SW 1271 (cell line): ENCODE measurements at regions not wholly inside any gene's neighbourhood (a gene's known extent, or its start where the extent isn't known, plus 50 kb on each side); places are given as distances from the start of the nearest gene placed in this dataset.
A peak's percentile ranks its signal among the peaks of the same experiment; 100 is the strongest.
"Not testable (repeated sequence)": the region's sequence is repeated elsewhere in the genome, so short reads cannot be mapped to it uniquely, and the experiment has no call there.

Source experiments
- DNase-seq, 2 experiments: peaks; one replicate each; lab custom pipeline; 2025; lab: John Stamatoyannopoulos, UW

DNA sequence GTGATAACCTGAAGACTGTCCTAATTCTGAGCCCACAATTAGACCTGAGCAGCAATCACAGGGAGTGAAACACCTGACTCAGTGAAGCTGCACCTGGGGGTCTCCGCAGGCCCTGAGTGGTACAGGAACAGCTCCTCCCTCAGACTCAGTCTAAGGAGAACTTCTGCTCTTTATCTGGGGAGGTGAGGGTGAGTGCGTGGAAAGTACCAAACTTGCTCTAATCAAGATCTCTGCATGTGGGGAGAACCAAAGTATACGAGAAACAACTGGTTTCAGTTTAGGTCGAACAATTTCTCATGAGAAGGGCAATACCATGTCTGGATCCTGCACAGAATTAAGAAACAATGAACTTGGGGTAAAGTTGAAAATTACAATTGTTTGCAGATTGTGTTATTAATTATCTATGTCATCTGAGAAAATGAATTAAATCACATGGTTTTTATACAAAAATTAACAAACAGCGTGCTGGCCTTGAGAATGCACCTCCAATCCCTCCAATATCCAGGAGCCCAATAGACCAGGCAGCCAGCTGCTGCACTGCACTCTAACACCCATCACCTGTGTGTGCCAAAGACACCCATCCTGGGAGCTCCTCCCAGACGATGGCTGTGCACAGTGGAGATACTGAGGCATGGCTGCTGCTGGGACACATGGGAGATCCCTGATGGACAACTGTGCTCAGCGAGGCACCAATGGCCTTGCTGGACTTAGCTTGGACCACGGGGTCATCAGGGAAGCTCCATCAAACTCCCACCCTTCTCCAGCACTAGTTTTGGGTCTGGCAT is 828.8 kb downstream of the TMEM121 start:
- not testable (repeated sequence) for DNase-seq

DNA sequence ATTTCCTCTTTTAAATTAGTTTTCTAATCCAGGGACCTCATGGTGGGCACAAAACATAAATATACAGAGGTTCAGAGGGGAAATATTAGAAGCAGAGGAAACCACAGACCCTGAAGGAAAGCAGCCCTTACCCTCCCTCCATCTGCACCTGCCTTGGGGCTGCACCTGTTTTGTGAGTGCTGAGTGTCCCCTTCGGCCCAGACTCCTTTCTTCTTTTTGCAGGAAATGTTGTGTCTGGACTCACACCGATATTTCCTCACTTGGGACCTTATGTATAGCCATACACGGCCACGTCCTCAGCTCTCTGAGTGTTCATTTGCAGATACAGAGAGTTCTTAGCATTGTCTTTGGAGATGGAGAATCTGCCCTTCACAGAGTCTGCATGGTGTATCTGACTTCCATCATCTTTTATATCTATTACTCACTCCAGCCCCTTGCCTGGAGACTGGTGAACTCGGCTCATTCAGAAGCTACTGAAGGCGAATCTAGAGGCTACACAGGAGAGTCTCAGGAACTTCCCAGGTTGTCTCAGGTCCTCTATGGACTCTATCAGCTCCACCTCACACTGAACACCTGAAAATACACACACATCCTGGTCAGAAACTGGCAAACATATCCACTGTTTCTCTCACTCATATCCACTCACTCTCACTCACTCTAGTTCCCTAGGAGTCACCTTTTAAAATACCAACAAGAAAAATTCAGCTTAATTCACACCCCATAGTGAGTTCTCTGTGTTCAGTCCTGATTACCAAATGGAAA is 829.7 kb downstream of the TMEM121 start:
- not testable (repeated sequence) for DNase-seq

- not testable (repeated sequence) for DNase-seq
These were observed 830.2 kb downstream of the TMEM121 start for GRCh38 chr14:106356643-106356930.

DNA sequence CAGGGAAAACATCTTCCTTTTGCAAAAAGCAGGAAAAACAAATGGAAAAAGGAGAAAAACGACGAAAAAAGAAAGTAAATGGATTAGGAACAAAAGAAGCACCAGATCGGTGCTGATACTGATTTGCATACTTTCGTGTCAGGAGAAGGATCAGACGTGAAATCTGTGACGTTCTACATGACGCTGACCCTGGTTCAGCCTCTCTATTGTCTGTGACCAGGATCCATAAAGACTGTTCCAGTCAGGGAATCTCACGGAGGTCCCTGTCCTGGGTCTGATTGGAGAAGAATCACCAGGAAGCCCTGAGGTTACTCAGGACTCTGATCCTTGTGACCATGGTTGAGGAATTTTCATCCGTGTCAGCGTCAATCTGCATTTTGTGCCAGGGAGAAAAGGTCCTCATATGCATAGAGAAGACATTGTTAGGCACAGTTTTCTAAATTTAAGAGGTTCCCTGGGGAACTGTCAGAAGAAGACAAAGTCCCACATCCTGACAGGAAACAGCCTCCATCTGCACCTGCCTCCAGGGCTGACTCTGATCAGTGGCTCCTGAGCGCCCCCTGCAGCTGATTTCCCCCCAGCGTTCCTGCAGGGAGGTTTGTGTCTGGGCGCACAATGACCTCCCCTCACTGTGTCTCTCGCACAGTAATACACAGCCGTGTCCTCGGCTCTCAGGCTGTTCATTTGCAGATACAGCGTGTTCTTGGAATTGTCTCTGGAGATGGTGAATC is 832.9 kb downstream of the TMEM121 start:
- DNase-seq, result not testable (repeated sequence)

- DNase-seq, result not testable (repeated sequence)
These were observed 839.0 kb downstream of the TMEM121 start for GRCh38 chr14:106365371-106365770.

- DNase-seq, result not testable (repeated sequence)
These were observed 839.5 kb downstream of the TMEM121 start for GRCh38 chr14:106365894-106366293.

- not testable (repeated sequence) for DNase-seq
These were observed 840.6 kb downstream of the TMEM121 start for GRCh38 chr14:106366971-106367370.

DNA sequence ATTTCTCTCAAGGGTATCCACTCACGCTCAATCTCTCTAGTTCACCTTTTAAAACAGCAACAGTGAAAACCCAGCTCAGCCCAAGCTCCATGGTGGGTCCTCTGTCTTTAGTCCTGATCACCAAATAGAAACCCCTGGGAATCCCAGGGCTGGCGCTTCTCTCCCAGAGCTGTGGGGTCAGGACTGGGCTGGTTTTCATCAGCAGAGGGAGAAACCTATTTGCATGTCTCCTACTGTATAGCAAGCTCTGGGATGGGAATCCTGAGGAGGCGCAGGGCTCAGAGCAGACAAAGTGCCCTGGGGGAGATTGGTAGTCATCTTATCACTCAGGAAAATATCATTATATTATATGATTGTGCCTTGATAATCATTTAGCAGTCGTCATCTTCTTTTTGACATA is 843.1 kb downstream of the TMEM121 start:
- not testable (repeated sequence) for DNase-seq

DNA sequence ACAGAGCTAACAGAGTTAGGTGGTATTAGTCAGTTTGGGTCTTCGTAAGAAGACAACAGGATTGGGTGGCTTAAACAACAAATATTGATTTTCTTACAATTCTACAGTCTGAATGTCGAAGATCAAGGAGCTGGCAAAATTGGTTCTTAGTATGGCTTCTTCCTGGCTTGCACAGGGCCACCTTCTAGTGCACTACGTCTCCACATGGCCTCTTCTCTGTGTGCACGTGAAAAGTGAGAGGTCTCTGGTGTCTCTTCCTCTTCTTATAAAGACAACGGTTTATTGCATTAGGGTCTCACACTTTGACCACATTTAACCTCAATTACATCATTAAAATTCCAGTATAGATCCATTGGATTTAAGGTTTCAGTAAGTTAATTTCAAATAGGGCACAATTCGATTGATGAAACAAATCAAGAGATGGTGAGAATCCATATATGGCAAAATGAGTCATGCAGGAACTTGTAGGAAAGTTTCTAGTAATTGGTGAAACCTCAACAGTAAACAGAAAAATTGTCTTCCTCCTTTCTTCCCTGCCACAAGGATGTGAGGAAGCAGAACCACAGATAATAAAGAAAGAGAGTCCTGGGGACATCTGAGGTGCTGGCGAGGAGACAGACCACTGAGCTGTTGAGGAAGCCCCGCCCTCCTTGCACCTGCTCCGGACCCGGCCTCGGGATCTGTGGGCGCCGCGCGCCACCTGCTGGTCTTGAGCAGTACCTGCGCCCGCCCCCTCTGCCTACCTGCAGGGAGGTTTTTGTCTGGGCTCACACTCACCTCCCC is 846.7 kb downstream of the TMEM121 start:
- peak in 1 of 2 experiments; percentile 30 for DNase-seq

- not testable (repeated sequence) for DNase-seq
These were observed 847.3 kb downstream of the TMEM121 start for GRCh38 chr14:106373653-106374110.

GRCh38 chr14:106377432-106377831 is 851.0 kb downstream of the TMEM121 start:
- DNase-seq, result no peak

DNA sequence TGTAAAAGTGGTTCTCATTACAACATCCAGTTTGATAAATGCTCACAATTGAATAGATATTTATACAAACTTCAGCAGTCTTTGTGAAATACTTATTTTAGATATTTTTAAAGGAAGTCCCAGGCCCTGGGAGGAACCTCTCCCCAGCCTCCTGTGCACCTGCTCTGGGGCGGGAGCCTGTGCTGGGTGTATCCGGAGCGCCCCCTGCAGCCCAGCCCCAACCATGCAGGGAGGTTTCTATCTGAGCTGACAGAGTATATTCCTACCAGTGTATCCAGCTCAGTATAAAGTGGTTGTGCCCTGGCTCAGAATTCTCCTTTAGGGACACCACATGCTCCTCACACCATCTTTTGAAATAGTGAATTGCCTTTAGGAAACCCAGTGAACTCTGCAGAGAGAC is 851.8 kb downstream of the TMEM121 start:
- DNase-seq, result no peak

DNA sequence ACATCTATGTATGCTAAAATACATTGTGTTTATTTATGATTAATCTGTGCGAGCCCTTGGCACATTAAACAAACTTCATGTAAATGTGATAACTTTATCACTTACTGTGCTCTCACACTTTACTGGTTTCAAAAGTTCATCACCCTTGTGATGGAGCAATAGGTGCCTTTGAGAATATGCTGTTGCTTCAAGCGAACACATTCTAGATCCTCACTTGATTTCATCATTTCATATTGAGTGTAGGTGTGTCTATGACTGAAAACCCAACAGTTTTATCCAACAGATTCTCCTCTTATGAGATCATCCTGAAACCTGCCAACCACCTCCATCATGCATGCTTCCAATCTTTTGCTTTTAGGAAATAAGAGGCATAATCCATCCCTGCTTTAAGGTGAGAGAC is 854.4 kb downstream of the TMEM121 start:
- no peak for DNase-seq

DNA sequence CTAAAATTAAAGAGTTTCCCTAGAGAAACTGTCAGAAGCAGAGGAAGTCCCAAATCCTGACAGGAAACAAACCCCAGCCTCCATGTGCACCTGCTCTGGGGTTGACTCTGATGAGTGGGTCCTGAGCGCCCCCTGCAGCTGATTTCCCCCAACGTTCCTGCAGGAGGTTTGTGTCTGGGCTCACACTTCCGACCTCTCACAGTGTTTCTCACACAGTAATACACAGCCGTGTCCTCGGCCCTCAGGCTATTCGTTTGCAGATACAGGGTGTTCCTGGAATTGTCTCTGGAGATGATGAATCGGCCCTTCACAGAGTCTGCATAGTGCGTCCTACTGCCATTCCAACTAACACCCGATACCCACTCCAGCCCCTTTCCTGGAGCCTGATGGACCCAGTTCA is 862.8 kb downstream of the TMEM121 start:
- DNase-seq, result not testable (repeated sequence)

GRCh38 chr14:106390401-106390800 is 864.0 kb downstream of the TMEM121 start:
- no peak for DNase-seq

DNA sequence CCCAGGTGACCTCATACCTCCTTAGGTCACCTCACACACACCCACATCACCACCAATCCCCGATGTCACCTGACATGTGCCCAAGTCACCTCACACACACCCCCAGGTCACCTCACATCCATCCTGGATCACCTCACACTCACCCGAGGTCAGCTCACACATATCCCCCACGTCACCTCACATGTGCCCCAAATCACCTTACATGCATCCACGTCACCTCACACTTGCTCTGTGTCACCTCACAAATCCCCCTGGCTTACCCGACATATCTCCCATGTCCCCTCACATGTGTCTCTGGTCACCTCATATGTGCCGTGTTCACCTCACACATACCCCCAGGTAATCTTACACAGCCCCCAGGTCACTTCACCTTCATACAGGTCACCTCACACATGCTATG is 864.6 kb downstream of the TMEM121 start:
- DNase-seq, result no peak

- DNase-seq, result no peak
These were observed 867.4 kb downstream of the TMEM121 start for GRCh38 chr14:106393742-106394141.

GRCh38 chr14:106395456-106396050 is 869.2 kb downstream of the TMEM121 start:
- no peak for DNase-seq

DNA sequence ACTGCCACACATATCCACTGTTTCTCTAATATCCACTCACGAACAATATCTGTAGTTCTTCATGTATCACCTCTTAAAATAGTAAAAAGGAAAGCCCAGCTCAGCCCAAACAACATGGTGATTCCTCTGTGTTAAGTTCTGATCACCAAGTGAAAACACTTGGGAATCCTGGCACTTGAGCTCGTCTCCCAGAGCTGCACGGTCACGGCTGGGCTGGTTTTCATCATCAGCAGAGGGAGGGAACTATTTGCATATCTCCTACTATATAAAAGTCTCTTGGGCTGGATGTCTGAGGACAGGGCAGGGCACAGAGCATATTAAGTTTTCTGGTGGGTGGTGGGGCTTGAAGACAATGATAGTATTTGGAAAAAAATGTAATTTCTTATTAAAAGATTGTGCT is 870.6 kb downstream of the TMEM121 start:
- DNase-seq, result no peak

GRCh38 chr14:106398931-106399331 is 872.5 kb downstream of the TMEM121 start:
- not testable (repeated sequence) for DNase-seq

GRCh38 chr14:106401316-106401715 is 874.9 kb downstream of the TMEM121 start:
- not testable (repeated sequence) for DNase-seq
